Activated gamma-delta T cell (primary cell): ENCODE measurements at regions not wholly inside any gene's neighbourhood (a gene's known extent, or its start where the extent isn't known, plus 50 kb on each side); places are given as distances from the start of the nearest gene placed in this dataset.

Experiments used
- DNase-seq: peaks from one replicate; lab custom pipeline; 2025; lab: John Stamatoyannopoulos, UW

DNA sequence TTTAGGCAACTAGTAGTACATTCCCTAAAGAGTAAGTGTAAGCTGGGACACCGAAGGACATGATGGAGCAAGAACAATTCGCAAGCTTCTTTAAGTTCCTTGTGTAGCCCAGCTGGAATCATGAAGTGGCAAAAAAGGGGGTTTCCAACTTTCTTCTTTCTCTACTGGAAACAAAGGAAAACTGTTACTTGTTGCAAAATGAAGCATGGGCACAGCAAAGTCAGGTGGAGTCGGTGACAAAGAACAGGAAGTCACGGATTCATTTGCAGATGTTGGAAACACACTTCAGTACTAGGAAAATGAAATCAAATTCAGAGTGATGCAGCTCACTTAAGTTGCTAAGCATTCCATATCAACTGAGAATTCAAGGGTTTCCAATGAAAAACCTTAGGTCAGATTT lies 706.9 kb upstream of the STXBP6 start:
- DNase-seq: no peak

GRCh38 chr14:25753130-25753529 lies 703.2 kb upstream of the STXBP6 start:
- no peak for DNase-seq

GRCh38 chr14:25750436-25750835 lies 700.5 kb upstream of the STXBP6 start:
- DNase-seq: no peak
